Esophagus muscularis mucosa (tissue), 4 donors: ENCODE measurements at regions not wholly inside any gene's neighbourhood (a gene's known extent, or its start where the extent isn't known, plus 50 kb on each side); places are given as distances from the start of the nearest gene placed in this dataset.

ENCODE experiments used
- DNase-seq: peaks from one replicate; pipeline ENCODE4 v3.0.0-alpha.2; 2017; ENCODE audit errors: extremely low spot score
- H3K27ac ChIP-seq, 4 donors: fragments of 200-600 bp; sonication (generic); replicated peaks in 1 of 4; 1 replicate in 3 of 4; 2 replicates in 1 of 4; pipeline ENCODE4 v1.5.1; 2016 to 2019; ENCODE audit warnings: mild to moderate bottlenecking in 1 of 4
- H3K27me3 ChIP-seq, 4 donors: fragments of 200-600 bp; sonication (generic); one replicate each; pipeline versions ENCODE4 v1.5.1 to v1.6.0; 2016 to 2019
- H3K36me3 ChIP-seq, 4 donors: fragments of 200-600 bp; sonication (generic); one replicate each; pipeline ENCODE4 v1.5.1; 2016 to 2019
- H3K4me1 ChIP-seq, 4 donors: fragments of 200-600 bp; sonication (generic); one replicate each; pipeline ENCODE4 v1.5.1; 2016 to 2019
- H3K4me3 ChIP-seq, 4 donors: fragments of 200-600 bp; sonication (generic); 1 replicate in 2 of 4; 2 replicates in 2 of 4; pipeline ENCODE4 v1.5.1; 2016 to 2019; ENCODE audit warnings: mild to moderate bottlenecking in 4 of 4, moderate library complexity in 1 of 4
- H3K9me3 ChIP-seq, 4 donors: fragments of 200-600 bp; sonication (generic); 1 replicate in 3 of 4; 2 replicates in 1 of 4; pipeline ENCODE4 v1.5.1; 2016 to 2019
- CTCF ChIP-seq, 3 experiments: fragments of 200-600 bp in 2 of 3; fragments of 450-650 bp in 1 of 3; sonication (generic) in 2 of 3; IDR thresholded peaks; one replicate each; pipeline ENCODE4 v1.5.1; 2017 to 2019; ENCODE audit warnings: antibody characterized with exemption in 3 of 3, mild to moderate bottlenecking in 2 of 3, moderate library complexity in 1 of 3
- EP300 ChIP-seq: sonication (generic); formaldehyde crosslinking; IDR thresholded peaks from one replicate; pipeline ENCODE4 v1.6.1; 2017; ENCODE audit warnings: antibody characterized with exemption
- POLR2A ChIP-seq: fragments of 450-650 bp; IDR thresholded peaks from one replicate; pipeline ENCODE4 v1.6.1; 2017; ENCODE audit warnings: antibody characterized with exemption, moderate library complexity, mild to moderate bottlenecking, low read depth
- POLR2AphosphoS5 ChIP-seq, 2 donors: sonication (generic); formaldehyde crosslinking; IDR thresholded peaks; one replicate each; pipeline ENCODE4 v1.6.1; 2017; ENCODE audit warnings: antibody characterized with exemption in 2 of 2
- WGBS: methylation state at CpG from one replicate; pipeline ENCODE4 v1.1.5; 2018; 5-methylcytosine and 5-hydroxymethylcytosine counted together
- intact Hi-C: fragments of 100-400 bp; cut with DNase I; formaldehyde crosslinking; loops from one replicate; pipeline ENCODE4 v1.15.1; 2023

- intact Hi-C loops = no loop called here
- Histone ChIP-seq H3K27ac (no peak overlapping the region), H3K4me3 (no peak overlapping the region), H3K9me3 (no peaks in the 10 kb centered on the region), H3K4me1 (peaks cover 0 to 3% (median 0%) of the 10 kb centered on the region in 4 donors), H3K27me3 (peaks cover 0 to 8% (median 0%) of the 10 kb centered on the region in 4 donors), H3K36me3 (no peaks in the 10 kb centered on the region)
- 85% methylated on average over 4 of the region's 4 CpGs for WGBS
- no peak for TF ChIP-seq POLR2AphosphoS5 (IDR thresholded peaks at IDR 0.05)
- TF ChIP-seq EP300 = no peak
- no peak for TF ChIP-seq CTCF (IDR thresholded peaks at IDR 0.05)
- no peak for TF ChIP-seq POLR2A
- no peak for DNase-seq
Observed at GRCh38 chr3:14283813-14284438, 105.3 kb downstream of the LSM3 start.

GRCh38 chr3:14284694-14285547 is 106.3 kb downstream of the LSM3 start:
- no peaks in the 10 kb centered on the region for H3K36me3 ChIP-seq
- intact Hi-C loops = no loop called here
- no peaks in the 10 kb centered on the region for H3K9me3 ChIP-seq
- peaks cover 0 to 8% (median 0%) of the 10 kb centered on the region in 4 donors for H3K27me3 ChIP-seq
- 80% methylated on average over 15 of the region's 15 CpGs for WGBS
- no peak for DNase-seq
- H3K27ac ChIP-seq = no peak overlapping the region
- no peak overlapping the region for H3K4me3 ChIP-seq
- TF ChIP-seq POLR2A (no peak), CTCF (IDR thresholded peaks at IDR 0.05) (no peak), POLR2AphosphoS5 (IDR thresholded peaks at IDR 0.05) (no peak), EP300 (no peak)
- H3K4me1 ChIP-seq = peaks cover 0 to 13% (median 2%) of the 10 kb centered on the region in 4 donors

DNA sequence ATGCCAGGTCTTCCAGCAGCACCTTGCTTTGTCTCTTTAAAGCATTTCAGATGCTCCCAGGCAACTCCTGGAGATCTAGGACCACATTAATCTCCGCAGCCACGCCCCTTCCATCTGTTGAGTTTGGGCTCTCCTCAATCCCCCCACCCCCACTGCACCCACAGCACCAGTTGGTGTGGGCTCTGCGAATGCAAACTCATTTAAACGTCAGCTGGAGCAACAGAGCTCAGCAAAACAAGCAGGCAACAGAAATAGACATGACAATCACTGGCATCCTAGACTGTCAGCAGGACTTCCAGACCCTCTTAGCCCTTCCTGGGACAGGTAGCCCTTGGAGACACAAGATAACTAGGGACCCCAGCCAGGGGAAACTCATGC is 106.9 kb downstream of the LSM3 start:
- no peak for DNase-seq
- H3K4me1 ChIP-seq = peaks cover 0 to 16% (median 2%) of the 10 kb centered on the region in 4 donors
- intact Hi-C loops = no loop called here
- H3K36me3 ChIP-seq = no peaks in the 10 kb centered on the region
- H3K4me3 ChIP-seq = no peak overlapping the region
- no peak for TF ChIP-seq POLR2AphosphoS5 (IDR thresholded peaks at IDR 0.05)
- no peak for TF ChIP-seq CTCF (IDR thresholded peaks at IDR 0.05)
- no peak for TF ChIP-seq POLR2A
- no peak for TF ChIP-seq EP300
- H3K27ac ChIP-seq = no peak overlapping the region
- no peaks in the 10 kb centered on the region for H3K9me3 ChIP-seq
- 83% methylated on average over 4 of the region's 4 CpGs for WGBS
- H3K27me3 ChIP-seq = peaks cover 0 to 8% (median 0%) of the 10 kb centered on the region in 4 donors

DNA sequence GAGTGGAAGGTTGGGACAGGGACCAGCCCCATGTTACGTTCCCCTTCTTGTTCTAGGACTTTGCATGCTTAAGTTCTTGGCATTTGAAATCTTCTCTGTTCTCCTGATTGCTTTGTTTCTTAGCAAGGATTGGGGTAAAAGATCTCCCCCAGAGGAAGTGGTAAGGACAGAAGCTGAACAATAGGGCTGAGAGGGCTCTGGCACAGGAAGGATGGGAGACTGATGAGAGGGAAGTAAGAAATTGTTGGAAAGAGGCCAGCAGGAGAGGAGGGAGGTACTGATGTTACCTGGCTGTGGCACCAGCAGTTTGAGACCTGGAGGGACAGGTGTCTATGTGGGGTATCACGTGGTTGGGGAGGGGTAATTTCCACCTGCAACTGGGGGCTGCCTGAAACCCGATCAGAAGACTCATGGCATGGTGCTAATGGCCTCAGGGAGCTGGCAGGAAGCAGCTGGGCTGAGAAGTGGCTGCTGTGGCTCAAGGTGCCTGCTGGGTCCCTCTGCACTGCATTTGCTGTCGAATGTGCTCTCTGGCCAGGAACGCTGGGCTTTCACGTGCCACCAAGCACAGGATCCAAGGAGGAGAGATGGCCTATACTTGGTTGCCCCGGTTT is 108.4 kb downstream of the LSM3 start:
- 80% methylated on average over 7 of the region's 7 CpGs for WGBS
- Histone ChIP-seq H3K4me1 (peaks cover 0 to 16% (median 2%) of the 10 kb centered on the region in 4 donors), H3K9me3 (no peaks in the 10 kb centered on the region), H3K36me3 (no peaks in the 10 kb centered on the region), H3K27me3 (peaks cover 0 to 8% (median 0%) of the 10 kb centered on the region in 4 donors), H3K27ac (no peak overlapping the region), H3K4me3 (no peak overlapping the region)
- TF ChIP-seq POLR2A (no peak), POLR2AphosphoS5 (IDR thresholded peaks at IDR 0.05) (no peak), EP300 (no peak), CTCF (IDR thresholded peaks at IDR 0.05) (no peak)
- intact Hi-C loops = no loop called here
- DNase-seq = no peak
